Upper lobe of left lung (tissue), 4 donors: ENCODE measurements at regions not wholly inside any gene's neighbourhood (a gene's known extent, or its start where the extent isn't known, plus 50 kb on each side); places are given as distances from the start of the nearest gene placed in this dataset.

Experiments used
- POLR2A ChIP-seq, 4 donors: fragments of 450-650 bp; IDR thresholded peaks; one replicate each; pipeline ENCODE4 v1.5.1; 2016 to 2017; ENCODE audit warnings: antibody characterized with exemption in 4 of 4, mild to moderate bottlenecking in 2 of 4
- POLR2AphosphoS5 ChIP-seq, 2 donors: sonication (generic); formaldehyde crosslinking; IDR thresholded peaks; one replicate each; pipeline ENCODE4 v1.5.1; 2017; ENCODE audit warnings: antibody characterized with exemption in 2 of 2
- TF ChIP-seq, protein P1 (sequence below), 6 experiments: fragments of 450-650 bp in 4 of 6; fragments of 200-600 bp in 2 of 6; sonication (generic) in 2 of 6; IDR thresholded peaks; one replicate each; pipeline ENCODE4 v1.5.1; 2016 to 2019; ENCODE audit warnings: antibody characterized with exemption in 6 of 6

GRCh38 chr20:43247361-43247760 lies 57.7 kb upstream of the PTPRT start:
- TF ChIP-seq, protein P1, sequence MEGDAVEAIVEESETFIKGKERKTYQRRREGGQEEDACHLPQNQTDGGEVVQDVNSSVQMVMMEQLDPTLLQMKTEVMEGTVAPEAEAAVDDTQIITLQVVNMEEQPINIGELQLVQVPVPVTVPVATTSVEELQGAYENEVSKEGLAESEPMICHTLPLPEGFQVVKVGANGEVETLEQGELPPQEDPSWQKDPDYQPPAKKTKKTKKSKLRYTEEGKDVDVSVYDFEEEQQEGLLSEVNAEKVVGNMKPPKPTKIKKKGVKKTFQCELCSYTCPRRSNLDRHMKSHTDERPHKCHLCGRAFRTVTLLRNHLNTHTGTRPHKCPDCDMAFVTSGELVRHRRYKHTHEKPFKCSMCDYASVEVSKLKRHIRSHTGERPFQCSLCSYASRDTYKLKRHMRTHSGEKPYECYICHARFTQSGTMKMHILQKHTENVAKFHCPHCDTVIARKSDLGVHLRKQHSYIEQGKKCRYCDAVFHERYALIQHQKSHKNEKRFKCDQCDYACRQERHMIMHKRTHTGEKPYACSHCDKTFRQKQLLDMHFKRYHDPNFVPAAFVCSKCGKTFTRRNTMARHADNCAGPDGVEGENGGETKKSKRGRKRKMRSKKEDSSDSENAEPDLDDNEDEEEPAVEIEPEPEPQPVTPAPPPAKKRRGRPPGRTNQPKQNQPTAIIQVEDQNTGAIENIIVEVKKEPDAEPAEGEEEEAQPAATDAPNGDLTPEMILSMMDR (IDR thresholded peaks at IDR 0.05) = no peak
- TF ChIP-seq POLR2A (IDR thresholded peaks at IDR 0.05) (no peak), POLR2AphosphoS5 (IDR thresholded peaks at IDR 0.05) (no peak)
